ENCODE measurements at regions not wholly inside any gene's neighbourhood (a gene's known extent, or its start where the extent isn't known, plus 50 kb on each side); places are given as distances from the start of the nearest gene placed in this dataset.
"Not testable (repeated sequence)": the region's sequence is repeated elsewhere in the genome, so short reads cannot be mapped to it uniquely, and the experiment has no call there.

GRCh38 chr1:10914056-10914455 is 98.4 kb upstream of the TARDBP start:
- DNase-seq, result no peak

- DNase-seq, result no peak
These were observed 96.9 kb upstream of the TARDBP start for GRCh38 chr1:10915594-10915993.

GRCh38 chr1:10916311-10916710 is 96.1 kb upstream of the TARDBP start:
- no peak for DNase-seq

GRCh38 chr1:10916991-10917390 is 95.5 kb upstream of the TARDBP start:
- no peak for DNase-seq

- peak; percentile 9 to 26 for DNase-seq
These were observed 94.7 kb upstream of the TARDBP start for GRCh38 chr1:10917513-10918454.

- DNase-seq, result no peak
These were observed 93.9 kb upstream of the TARDBP start for GRCh38 chr1:10918531-10918930.

- DNase-seq, result no peak
These were observed 92.3 kb upstream of the TARDBP start for GRCh38 chr1:10920063-10920626.

- not testable (repeated sequence) for DNase-seq
These were observed 90.0 kb upstream of the TARDBP start for GRCh38 chr1:10922315-10923060.

- DNase-seq, result no peak
These were observed 88.4 kb upstream of the TARDBP start for GRCh38 chr1:10924030-10924429.

- DNase-seq, result no peak
These were observed 83.8 kb upstream of the TARDBP start for GRCh38 chr1:10928654-10929053.

- peak; percentile 74 to 80 for DNase-seq
These were observed 80.4 kb upstream of the TARDBP start for GRCh38 chr1:10932088-10932487.

GRCh38 chr1:10934150-10934818 is 78.2 kb upstream of the TARDBP start:
- DNase-seq, result no peak

GRCh38 chr1:10935246-10935645 is 77.2 kb upstream of the TARDBP start:
- no peak for DNase-seq

- no peak for DNase-seq
These were observed 76.7 kb upstream of the TARDBP start for GRCh38 chr1:10935724-10936123.

GRCh38 chr1:10936998-10937901 is 75.2 kb upstream of the TARDBP start:
- DNase-seq, result no peak

- DNase-seq, result no peak
These were observed 73.6 kb upstream of the TARDBP start for GRCh38 chr1:10938741-10939417.

- DNase-seq, result peak; percentile 36 to 46
These were observed 72.6 kb upstream of the TARDBP start for GRCh38 chr1:10939654-10940450.

- DNase-seq, result no peak
These were observed 72.0 kb upstream of the TARDBP start for GRCh38 chr1:10940451-10940804.

GRCh38 chr1:10940838-10941237 is 71.6 kb upstream of the TARDBP start:
- DNase-seq, result no peak

- peak; percentile 42 to 48 for DNase-seq
These were observed 70.4 kb upstream of the TARDBP start for GRCh38 chr1:10941891-10942541.
